ENCODE measurements at regions not wholly inside any gene's neighbourhood (a gene's known extent, or its start where the extent isn't known, plus 50 kb on each side); places are given as distances from the start of the nearest gene placed in this dataset.
"Not testable (repeated sequence)": the region's sequence is repeated elsewhere in the genome, so short reads cannot be mapped to it uniquely, and the experiment has no call there.

GRCh38 chr16:88165040-88165544 is 213.9 kb downstream of the BANP start:
- FAIRE-seq: not testable (repeated sequence)

GRCh38 chr16:88165683-88166082 is 214.4 kb downstream of the BANP start:
- FAIRE-seq: not testable (repeated sequence)

DNA sequence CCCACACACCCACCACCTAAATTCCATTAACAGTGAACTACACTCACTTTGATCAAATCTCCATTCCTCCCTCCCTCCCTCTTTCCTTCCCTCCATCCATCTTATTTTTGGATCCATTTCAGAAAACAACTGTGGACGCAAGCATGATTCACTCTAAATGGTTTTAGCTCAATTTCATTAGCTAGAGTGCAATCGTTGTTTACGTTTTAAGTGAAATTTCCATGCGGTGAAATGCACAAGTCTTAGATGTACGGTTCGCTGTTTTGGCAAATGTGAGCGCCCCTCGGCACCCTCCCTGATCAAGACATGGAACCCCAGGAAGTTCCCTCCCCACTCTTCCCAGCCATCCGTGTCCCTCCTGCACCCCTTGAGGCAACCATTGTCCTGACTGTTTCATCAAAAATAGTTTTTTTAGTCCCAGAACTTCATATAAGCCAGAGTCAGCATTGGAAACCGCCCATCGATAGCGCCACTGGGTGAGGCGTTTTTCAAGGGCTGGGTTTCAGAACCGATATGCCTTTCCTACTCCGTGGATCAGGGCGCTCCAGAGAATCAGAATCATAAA is 215.1 kb downstream of the BANP start:
- FAIRE-seq: not testable (repeated sequence)

- not testable (repeated sequence) for FAIRE-seq
Measured at GRCh38 chr16:88167798-88168556, 214.8 kb upstream of the ZNF469 start.

DNA sequence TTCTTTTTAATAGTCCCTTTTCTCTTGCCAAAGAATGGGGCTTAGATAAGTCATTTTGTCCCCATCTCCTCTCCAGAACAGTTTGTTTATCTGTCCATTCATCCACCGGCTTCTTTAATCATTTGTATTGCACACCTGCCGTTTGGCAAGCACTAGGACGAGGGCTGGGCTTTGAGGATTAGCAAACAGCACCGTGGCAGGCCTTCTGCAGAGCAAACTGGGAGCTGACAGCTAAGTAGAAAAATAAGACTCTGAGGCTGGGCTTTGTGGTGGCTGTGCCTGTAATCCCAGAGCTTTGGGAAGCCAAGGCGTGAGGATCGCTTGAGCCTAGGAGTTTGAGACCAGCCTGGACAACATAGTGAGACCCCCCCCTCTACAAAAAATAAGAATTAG is 214.2 kb upstream of the ZNF469 start:
- not testable (repeated sequence) for FAIRE-seq

DNA sequence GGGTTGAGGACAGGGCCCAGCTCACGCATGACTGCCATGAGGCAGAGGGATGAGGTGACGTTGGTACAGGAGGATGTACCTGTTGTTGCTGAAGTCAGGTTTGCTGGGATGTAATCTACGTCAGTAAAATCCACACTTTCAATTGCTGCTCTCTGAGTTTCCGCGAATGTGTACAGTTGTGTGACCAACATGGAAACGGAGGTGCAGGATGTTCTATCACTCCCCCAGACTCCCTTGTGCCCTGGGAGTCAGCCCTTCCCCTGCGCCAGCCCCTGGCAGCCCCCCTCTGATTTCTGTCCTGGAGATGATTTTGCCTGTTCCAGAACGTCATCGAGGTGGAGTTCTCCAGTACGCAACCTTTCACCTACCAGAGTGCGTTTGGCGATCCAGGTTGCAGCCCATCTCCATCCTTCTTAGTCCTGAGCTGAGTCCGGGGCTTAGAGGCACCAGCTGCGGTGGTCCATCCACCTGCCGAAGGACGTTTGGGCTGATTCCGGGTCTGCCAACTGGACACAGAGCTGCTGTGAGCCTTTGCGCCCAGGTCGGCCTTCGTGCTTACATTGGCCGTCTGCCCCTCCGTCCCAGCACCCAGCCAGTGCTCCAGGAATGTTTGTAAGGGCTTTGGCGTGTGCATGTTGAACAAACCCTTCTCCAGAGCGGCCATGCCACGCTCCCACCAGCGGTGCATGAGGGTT is 213.5 kb upstream of the ZNF469 start:
- not testable (repeated sequence) for FAIRE-seq

DNA sequence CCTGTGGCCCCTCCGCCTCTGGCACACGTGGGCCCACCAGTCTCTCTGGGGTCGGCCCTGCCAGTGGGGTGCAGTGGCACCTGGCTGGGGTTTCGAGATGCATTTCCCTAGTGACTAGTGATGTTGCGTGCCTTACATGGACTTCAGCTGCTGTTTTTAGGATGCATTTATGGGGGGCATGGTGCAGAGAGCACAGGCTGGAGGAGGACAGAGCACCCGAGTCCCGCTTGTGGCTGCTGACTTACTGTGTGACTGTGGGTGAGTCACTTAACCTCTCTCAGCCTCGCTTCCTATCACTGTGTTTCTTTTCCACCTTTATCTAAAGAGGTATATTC is 213.0 kb upstream of the ZNF469 start:
- not testable (repeated sequence) for FAIRE-seq

- FAIRE-seq: no peak
Measured at GRCh38 chr16:88170528-88170991, 212.2 kb upstream of the ZNF469 start.

GRCh38 chr16:88171126-88171525 is 211.6 kb upstream of the ZNF469 start:
- not testable (repeated sequence) for FAIRE-seq

DNA sequence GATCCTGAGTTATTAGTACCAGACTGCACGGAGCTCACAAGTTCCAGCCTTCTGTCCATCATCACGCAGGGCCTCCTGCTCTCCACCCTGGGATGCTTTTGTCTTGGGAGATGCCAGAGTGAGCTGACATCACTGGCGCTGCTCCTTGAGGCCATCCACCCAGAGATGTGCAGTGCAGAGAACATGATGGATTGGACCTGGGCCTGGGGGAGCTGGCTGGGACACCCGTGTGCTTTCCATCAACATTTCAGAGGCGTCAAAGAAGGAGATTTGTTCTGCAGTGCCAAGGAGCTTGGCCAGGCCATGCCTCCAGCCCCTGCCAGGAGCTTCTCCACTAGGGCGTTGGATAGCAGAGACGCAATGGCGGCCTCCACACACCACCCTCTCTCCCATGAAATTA is 206.6 kb upstream of the ZNF469 start:
- FAIRE-seq: not testable (repeated sequence)

DNA sequence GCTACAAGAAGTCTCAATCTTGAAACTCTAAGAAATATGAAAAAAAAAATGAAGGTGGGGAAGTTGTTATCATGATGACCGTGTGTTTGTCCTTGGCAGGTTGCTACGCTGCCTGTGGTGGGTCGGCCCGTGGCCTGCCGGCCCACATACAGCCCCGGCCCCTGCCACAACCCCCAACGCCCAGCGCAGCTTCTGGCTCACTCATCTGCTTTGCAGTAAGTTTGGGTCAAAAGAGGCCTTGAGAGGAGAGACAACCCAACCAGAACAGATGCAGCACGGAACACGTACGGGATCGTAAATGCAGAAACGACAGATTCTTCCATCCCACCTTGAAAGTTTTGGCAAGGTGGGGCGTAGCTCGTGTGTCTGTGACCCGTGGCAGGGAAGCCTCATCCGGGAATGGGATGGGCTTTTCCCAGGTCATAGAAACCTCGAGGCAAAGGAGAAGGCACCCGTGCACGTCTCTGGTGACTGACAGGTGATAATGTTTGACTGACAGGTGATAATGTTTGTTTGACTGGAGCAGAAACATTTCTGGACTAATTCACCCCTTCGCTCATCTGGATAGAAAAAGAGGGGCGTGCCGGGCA is 206.1 kb upstream of the ZNF469 start:
- not testable (repeated sequence) for FAIRE-seq

GRCh38 chr16:88178251-88178650 is 204.5 kb upstream of the ZNF469 start:
- FAIRE-seq: not testable (repeated sequence)

- FAIRE-seq: not testable (repeated sequence)
Measured at GRCh38 chr16:88178896-88179295, 203.9 kb upstream of the ZNF469 start.

GRCh38 chr16:88182967-88183881 is 199.5 kb upstream of the ZNF469 start:
- not testable (repeated sequence) for FAIRE-seq

DNA sequence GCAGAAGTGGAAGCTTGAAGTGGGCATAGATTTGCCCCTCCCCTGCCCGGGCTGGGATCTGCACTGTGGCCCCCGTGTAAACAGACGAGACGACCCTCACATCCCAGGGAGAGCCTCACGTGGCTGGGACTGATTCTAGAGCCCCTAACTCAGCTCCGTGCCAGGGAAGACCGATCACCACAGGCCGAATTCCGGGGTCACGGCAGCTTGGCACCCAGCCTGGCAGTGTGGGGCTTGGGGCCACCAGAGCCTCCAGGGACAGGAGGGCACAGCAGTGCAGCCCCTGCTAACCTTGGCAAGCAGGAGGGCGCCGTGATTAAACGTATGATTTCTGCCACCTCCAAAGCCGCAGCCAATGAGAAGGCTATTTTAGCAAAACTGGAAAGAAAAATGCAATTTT is 198.7 kb upstream of the ZNF469 start:
- not testable (repeated sequence) for FAIRE-seq

GRCh38 chr16:88184566-88185355 is 198.0 kb upstream of the ZNF469 start:
- FAIRE-seq: not testable (repeated sequence)

GRCh38 chr16:88185406-88185805 is 197.4 kb upstream of the ZNF469 start:
- not testable (repeated sequence) for FAIRE-seq

DNA sequence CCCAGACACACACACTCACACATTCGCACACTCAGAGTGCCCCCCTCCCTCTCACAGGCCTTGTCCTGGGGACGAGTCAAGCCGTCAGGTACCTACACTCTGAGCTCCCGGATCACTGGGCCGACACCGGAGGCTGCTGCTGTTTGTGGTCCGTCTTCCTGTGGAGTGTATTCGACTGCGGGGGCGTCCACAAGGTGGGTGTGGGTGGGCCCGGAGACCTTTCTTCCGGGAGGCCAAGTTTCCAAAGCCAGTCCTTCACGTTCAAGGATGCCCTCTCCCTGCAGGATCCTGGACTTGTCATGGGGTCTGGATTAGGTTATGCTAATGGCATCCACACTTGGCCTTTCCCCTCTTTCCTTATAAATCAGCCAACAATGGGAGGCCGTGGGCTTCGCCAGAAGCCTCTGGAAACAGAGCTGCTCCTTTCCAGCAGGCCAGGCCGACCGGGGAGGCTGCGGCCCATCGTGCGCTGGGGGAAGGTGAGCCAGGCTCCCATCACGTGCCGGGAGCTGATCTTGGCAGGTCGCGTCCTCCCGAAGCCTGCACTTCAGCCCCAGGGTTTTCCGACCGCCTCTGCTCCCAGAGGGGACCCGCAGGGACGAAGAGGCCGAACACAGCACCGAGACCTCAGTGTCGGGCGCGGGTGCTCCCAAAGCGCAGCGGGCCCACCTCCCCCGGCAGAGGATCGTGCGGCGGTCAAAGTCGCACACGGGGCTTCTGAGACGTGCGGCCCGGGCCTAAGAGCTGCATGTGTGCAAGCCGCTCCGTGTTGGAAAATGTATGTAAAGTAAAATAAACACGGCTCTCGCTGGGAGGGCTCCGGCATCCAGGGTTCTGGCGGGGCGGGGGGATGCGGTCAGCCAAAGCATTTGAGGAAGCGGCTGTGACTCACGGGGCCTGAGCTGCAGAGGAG is 196.5 kb upstream of the ZNF469 start:
- FAIRE-seq: not testable (repeated sequence)

DNA sequence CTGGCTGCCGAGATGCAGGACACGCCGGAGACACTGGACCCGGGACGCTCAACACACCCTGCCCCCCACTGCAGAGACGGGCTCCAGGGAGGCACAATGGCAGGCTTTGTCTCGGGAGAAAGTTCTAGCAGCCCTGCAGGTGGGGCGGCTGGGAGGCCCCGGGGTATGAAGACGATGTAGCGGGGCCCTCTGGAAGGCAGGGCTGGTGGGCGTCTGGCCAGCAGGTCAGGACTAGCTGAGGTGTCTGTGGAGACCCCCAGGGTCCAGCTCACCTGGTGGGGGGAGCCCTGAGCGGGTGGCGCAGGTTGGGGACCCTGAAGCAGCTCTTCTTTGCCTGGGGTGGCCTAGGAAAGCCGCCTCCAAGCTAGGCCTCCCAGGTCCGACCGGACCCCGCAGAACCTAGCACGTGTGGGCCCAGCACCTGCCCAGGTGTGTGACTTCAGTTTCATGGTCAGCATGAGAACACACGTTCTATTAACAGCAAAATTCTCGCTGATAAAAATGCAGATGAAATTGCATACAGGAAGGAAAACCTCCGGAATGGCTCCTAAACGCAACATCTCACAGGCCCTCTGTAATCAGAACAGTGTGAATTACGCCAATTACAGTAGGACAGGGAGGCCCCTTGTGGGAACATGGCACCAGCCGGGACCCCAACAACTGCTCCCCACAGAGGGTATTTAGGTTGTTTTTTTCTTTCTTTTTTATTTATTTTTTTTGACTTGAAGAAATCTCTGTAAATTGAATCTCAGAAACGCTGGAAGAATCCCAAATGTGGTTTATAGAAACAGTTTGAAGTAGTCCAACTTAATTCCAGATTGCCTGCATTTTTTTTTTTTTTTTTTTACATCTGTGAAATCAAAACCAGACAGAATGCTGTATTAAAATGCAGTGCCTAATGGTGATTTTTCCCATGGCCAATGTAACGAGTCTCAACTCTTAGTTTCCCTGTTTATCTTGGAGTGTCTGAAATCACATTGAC is 195.6 kb upstream of the ZNF469 start:
- FAIRE-seq: not testable (repeated sequence)

Measured in G401.6 (cell line).